BLaER1 treated with 17β-estradiol and CSF1 and Interleukin-3, amounts not matched to agents 10 nM and 100 nM (cell line): ENCODE measurements at regions not wholly inside any gene's neighbourhood (a gene's known extent, or its start where the extent isn't known, plus 50 kb on each side); places are given as distances from the start of the nearest gene placed in this dataset.

Experiments used
- H3K27ac ChIP-seq, 11 experiments: shearing (Covaris generic); formaldehyde crosslinking; 2 replicates each; pipeline ENCODE4 v1.8.1; 2022
- H3K27me3 ChIP-seq, 11 experiments: shearing (Covaris generic); formaldehyde crosslinking; 2 replicates each; pipeline ENCODE4 v1.8.1; 2022
- H3K36me3 ChIP-seq, 11 experiments: shearing (Covaris generic); formaldehyde crosslinking; 2 replicates each; pipeline ENCODE4 v1.8.1; 2022
- H3K4me1 ChIP-seq, 10 experiments: shearing (Covaris generic); formaldehyde crosslinking; 2 replicates each; pipeline ENCODE4 v1.8.1; 2022
- H3K4me2 ChIP-seq, 11 experiments: shearing (Covaris generic); formaldehyde crosslinking; 2 replicates each; pipeline ENCODE4 v1.8.1; 2022
- H3K4me3 ChIP-seq, 10 experiments: shearing (Covaris generic); formaldehyde crosslinking; 2 replicates each; pipeline ENCODE4 v1.8.1; 2022
- H3K9ac ChIP-seq, 11 experiments: shearing (Covaris generic); formaldehyde crosslinking; 2 replicates each; pipeline ENCODE4 v1.8.1; 2022
- H3K9me3 ChIP-seq, 11 experiments: shearing (Covaris generic); formaldehyde crosslinking; replicated peaks in 1 of 11; 2 replicates each; pipeline ENCODE4 v1.8.1; 2022
- H4K20me1 ChIP-seq, 11 experiments: shearing (Covaris generic); formaldehyde crosslinking; 2 replicates each; pipeline ENCODE4 v1.8.1; 2022
- Cebpa-rat ChIP-seq, 11 experiments: shearing (Covaris generic); IDR thresholded peaks; 2 replicates each; pipeline ENCODE4 v1.8.1; 2022

DNA sequence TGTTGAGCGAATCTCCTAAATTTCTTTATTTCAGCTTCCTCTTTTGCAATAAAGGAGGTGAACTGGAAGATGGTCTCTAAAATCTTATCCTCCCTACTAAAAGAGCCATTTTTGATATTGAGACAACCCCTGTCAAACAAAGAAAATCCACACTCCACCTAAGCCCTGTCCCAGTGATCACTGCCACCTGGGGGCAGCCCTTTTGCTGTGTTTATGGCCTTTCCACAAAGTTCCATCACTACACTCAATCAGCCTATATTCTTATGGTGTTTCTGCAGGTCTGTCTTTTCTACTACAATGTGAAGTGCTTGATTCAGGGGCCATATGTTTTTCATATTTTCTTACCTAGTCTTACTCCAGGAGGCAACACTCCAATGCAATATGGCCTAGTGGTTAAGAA is 163.7 kb downstream of the BMP4 start:
- Histone ChIP-seq H3K4me2 (no peak overlapping the region), H3K4me3 (no peak overlapping the region), H3K36me3 (no peaks in the 10 kb centered on the region), H3K27ac (no peak overlapping the region), H4K20me1 (no peaks in the 10 kb centered on the region), H3K27me3 (no peaks in the 10 kb centered on the region), H3K4me1 (no peaks in the 10 kb centered on the region), H3K9me3 (no peaks in the 10 kb centered on the region), H3K9ac (no peak overlapping the region)
- no peak for TF ChIP-seq Cebpa-rat (IDR thresholded peaks at IDR 0.05)

DNA sequence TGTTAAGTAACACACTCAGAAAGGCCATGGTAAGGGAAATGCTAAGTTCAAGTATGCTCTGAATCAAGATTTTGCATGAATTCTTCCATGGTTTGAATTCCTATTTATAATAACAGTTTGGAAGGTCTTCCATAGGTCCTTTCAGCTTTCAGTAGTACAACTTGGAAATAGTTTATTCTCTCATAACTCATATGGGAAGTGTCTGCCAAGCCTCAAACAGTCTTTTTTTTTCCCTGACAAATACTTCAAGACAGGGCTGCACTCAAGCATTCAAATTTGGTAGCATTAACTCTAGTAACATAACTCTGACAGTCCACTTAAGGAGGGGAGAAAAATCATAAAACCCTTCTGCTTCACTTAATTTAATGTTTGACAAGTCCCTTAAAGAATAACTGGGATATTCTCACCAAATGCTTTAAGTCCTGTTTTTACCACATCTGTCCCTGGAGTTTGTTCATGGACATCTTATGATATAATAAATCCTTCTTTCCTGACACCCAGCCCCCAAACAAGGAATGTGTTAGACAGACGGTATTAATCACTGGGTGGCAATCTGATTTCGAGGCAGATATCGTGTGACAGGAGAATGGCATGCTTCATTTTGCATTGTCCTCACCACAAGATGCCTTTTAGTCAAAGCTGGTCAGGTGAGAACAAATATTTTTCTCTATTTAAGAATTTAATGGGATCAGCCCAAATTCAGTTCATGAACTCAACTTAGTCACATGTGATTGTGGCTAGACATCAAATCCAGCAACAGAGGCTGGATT is 165.7 kb downstream of the BMP4 start:
- TF ChIP-seq Cebpa-rat (IDR thresholded peaks at IDR 0.05), result no peak
- Histone ChIP-seq H3K27ac (no peak overlapping the region), H3K4me3 (no peak overlapping the region), H3K27me3 (no peaks in the 10 kb centered on the region), H3K4me2 (no peak overlapping the region), H3K9me3 (no peaks in the 10 kb centered on the region), H3K9ac (no peak overlapping the region), H3K4me1 (no peaks in the 10 kb centered on the region), H4K20me1 (no peaks in the 10 kb centered on the region), H3K36me3 (no peaks in the 10 kb centered on the region)

DNA sequence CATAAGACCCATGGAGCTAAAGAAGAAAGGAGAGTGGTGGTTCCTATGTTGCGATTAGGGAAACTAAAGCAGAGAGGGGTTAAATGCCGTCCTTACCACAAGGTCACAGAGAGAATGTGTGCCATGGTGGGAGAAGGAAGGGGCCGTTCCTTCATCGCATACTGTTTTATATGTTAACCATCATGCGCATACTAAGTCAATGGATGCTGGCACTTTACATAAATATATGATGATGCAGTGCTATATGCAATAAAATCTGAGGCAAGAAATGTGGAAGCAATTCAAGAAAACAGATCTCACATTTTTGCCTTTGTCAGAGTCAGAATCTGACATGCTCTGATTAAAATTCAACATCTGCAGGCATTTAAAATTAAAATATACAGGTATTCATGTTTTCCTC is 168.1 kb downstream of the BMP4 start:
- H3K4me3 ChIP-seq, result no peak overlapping the region
- H3K9me3 ChIP-seq, result 0 out of 22 replicates have a peak, but pooled peaks cover 0 to 7% (median 0%) of the 10 kb centered on the region in 11 experiments
- H3K27ac ChIP-seq, result no peak overlapping the region
- no peaks in the 10 kb centered on the region for H4K20me1 ChIP-seq
- no peaks in the 10 kb centered on the region for H3K27me3 ChIP-seq
- H3K4me1 ChIP-seq, result no peaks in the 10 kb centered on the region
- no peaks in the 10 kb centered on the region for H3K36me3 ChIP-seq
- TF ChIP-seq Cebpa-rat (IDR thresholded peaks at IDR 0.05), result no peak
- H3K9ac ChIP-seq, result no peak overlapping the region
- no peak overlapping the region for H3K4me2 ChIP-seq

DNA sequence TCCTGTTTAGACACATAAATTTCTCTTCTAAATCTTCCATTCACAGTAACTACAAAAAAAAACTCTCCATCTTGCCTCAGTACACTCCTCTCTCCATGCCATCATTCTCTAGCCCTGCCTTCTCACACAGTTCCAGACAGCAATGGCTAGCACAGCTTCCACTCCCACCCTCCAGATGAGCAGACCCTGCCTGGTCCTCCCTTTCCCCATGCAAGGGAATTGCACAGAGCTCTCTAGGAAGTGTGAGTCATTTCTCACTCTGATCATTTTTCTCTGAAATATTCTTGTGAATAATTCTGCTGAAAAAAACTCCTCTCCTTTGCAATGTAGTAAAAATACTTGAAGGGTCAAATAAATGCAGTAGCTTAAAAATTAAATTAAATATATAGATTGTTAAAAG is 170.6 kb downstream of the BMP4 start:
- Histone ChIP-seq H4K20me1 (no peaks in the 10 kb centered on the region), H3K27ac (no peak overlapping the region), H3K4me2 (no peak overlapping the region), H3K4me1 (no peaks in the 10 kb centered on the region), H3K9me3 (0 out of 22 replicates have a peak, but pooled peaks cover 0 to 7% (median 0%) of the 10 kb centered on the region in 11 experiments), H3K36me3 (no peaks in the 10 kb centered on the region), H3K9ac (no peak overlapping the region), H3K27me3 (no peaks in the 10 kb centered on the region), H3K4me3 (no peak overlapping the region)
- TF ChIP-seq Cebpa-rat (IDR thresholded peaks at IDR 0.05), result no peak

DNA sequence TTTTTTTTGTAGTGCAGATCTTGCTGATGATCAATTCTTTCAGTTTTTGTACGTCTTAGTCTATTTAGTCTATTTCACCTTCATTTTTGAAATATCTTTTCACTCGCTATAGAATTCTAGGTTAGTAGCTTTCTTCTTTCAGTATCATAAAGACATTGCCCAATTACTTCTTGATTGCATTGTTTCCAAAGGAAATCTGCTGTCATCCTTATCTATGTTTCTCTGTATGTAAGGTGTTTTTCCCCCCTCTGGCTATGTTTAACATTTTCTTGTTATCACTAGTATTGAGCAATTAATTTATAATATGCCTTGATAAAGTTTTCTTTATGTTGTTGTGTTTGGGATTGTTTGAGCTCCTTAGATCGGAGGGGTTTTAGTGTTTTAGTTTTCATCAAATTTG is 171.9 kb downstream of the BMP4 start:
- H3K27ac ChIP-seq, result no peak overlapping the region
- no peaks in the 10 kb centered on the region for H3K4me1 ChIP-seq
- no peak for TF ChIP-seq Cebpa-rat (IDR thresholded peaks at IDR 0.05)
- H3K9ac ChIP-seq, result no peak overlapping the region
- no peaks in the 10 kb centered on the region for H3K36me3 ChIP-seq
- no peaks in the 10 kb centered on the region for H4K20me1 ChIP-seq
- H3K4me2 ChIP-seq, result no peak overlapping the region
- H3K9me3 ChIP-seq, result 0 out of 22 replicates have a peak, but pooled peaks cover 0 to 7% (median 0%) of the 10 kb centered on the region in 11 experiments
- H3K27me3 ChIP-seq, result no peaks in the 10 kb centered on the region
- no peak overlapping the region for H3K4me3 ChIP-seq

DNA sequence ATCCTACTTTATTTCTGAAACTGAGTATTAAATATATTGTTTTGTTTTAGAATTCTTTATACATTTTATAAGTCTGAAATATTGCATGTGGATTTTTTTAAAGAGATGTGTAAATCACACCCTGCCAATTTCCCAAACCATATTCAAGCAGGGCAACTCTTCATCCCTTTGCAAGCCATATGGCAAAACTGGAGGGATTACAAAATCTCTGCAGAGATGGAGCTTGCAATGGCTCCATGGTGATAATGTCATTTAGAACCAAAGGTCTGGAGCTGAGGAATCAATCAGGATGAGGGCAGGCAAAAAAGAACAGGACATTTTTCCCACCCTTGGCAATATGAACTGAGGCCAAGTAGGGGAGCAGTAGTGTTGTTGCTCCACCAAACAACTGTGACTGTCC is 173.4 kb downstream of the BMP4 start:
- Histone ChIP-seq H3K36me3 (no peaks in the 10 kb centered on the region), H3K27ac (no peak overlapping the region), H3K9ac (no peak overlapping the region), H3K4me2 (no peak overlapping the region), H3K9me3 (0 out of 22 replicates have a peak, but pooled peaks cover 0 to 7% (median 0%) of the 10 kb centered on the region in 11 experiments), H3K4me3 (no peak overlapping the region), H4K20me1 (no peaks in the 10 kb centered on the region), H3K27me3 (no peaks in the 10 kb centered on the region), H3K4me1 (no peaks in the 10 kb centered on the region)
- TF ChIP-seq Cebpa-rat (IDR thresholded peaks at IDR 0.05), result no peak

DNA sequence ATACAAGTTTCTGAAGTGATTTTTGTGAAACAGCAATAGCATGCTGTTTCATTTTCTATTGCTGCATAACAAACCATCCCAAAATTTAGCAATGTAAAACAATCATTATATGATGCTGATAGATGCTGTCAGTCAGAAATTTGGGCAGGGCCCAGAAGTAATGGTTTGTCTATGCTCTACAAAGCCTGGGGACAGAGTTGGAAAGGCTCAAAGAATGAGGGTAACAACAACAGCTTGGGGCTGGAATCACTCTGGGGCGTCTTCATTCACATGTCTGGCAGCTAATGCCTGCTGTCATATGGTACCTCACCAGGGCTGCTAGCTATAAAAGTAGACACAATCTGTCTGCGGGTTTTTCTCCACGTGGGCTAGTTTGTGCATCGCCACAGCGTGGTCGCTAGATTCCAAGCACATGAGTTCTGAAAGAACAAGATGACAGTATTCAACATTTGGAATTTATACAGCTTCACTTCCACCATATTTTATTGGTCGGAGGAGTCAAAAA is 176.5 kb downstream of the BMP4 start:
- TF ChIP-seq Cebpa-rat (IDR thresholded peaks at IDR 0.05), result no peak
- Histone ChIP-seq H3K4me1 (no peaks in the 10 kb centered on the region), H3K9me3 (0 out of 22 replicates have a peak, but pooled peaks cover 0 to 7% (median 0%) of the 10 kb centered on the region in 11 experiments), H3K36me3 (no peaks in the 10 kb centered on the region), H3K27ac (no peak overlapping the region), H3K4me3 (no peak overlapping the region), H3K9ac (no peak overlapping the region), H3K4me2 (no peak overlapping the region), H3K27me3 (no peaks in the 10 kb centered on the region), H4K20me1 (no peaks in the 10 kb centered on the region)

DNA sequence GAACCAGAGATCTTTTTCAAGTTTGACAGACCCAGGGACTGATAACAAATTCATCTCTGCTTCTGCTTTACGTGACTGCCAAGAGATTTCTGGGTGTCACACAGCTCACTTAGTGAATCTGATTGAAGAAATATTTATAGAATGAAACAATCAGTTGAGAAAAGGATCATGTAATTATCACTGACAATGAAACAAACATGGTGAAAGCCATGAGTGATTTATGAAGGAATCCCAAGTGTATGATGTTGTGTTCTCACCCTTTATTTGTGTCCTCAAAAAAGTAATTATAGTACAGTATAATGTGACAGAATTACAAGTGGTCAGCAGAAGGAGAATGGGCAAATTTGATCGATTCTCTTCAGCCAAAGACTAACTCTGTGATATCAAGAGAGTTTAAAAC is 177.3 kb downstream of the BMP4 start:
- no peaks in the 10 kb centered on the region for H4K20me1 ChIP-seq
- no peak overlapping the region for H3K4me2 ChIP-seq
- no peaks in the 10 kb centered on the region for H3K4me1 ChIP-seq
- H3K9ac ChIP-seq, result no peak overlapping the region
- H3K27ac ChIP-seq, result no peak overlapping the region
- H3K27me3 ChIP-seq, result no peaks in the 10 kb centered on the region
- no peak overlapping the region for H3K4me3 ChIP-seq
- TF ChIP-seq Cebpa-rat (IDR thresholded peaks at IDR 0.05), result no peak
- H3K36me3 ChIP-seq, result no peaks in the 10 kb centered on the region
- H3K9me3 ChIP-seq, result peaks cover 0 to 7% (median 0%) of the 10 kb centered on the region in 11 experiments; a peak in 6 of 22 replicates

DNA sequence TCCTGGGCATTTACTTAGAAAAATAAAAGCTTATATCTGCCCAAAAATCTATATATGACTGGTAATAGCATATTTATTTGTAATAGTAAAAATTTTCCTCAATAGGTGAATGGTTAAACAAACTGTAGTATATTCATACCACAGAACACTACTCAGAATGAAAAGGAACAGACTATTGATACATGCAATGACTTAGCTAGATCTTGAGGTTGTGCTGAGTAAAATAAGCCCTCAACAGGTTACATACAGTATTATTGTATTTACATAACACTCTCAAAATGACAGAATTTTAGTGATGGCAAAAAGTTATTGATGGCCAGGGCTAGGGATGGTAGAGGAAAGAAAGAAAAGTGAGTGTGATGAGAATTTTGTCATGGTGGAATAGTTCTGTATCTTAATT is 178.4 kb downstream of the BMP4 start:
- no peak for TF ChIP-seq Cebpa-rat (IDR thresholded peaks at IDR 0.05)
- Histone ChIP-seq H3K9me3 (peaks cover 0 to 10% (median 3%) of the 10 kb centered on the region in 11 experiments; a peak in 7 of 22 replicates), H3K4me1 (0 out of 20 replicates have a peak, but pooled peaks cover 0 to 1% (median 0%) of the 10 kb centered on the region in 10 experiments), H3K9ac (no peak overlapping the region), H3K4me2 (no peak overlapping the region), H4K20me1 (no peaks in the 10 kb centered on the region), H3K27me3 (no peaks in the 10 kb centered on the region), H3K27ac (no peak overlapping the region), H3K36me3 (no peaks in the 10 kb centered on the region), H3K4me3 (no peak overlapping the region)

DNA sequence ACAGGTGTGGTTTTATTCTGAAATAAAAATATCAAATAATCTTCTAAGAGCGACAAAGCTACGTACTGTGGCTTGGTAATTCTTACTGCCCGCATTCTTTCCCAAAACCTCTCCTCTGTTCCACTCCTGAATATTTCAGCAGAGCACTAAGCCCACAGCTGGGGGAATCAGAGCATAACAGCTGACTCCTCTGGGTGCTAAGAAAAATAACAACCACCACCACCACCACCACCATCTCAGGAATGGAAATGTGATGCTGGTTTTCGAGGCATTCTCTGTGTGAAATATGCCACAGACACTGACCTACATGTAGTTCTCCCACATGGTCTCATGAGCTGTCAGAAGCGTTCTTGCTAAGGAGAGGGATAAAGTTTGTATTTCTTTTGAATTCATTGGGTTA is 183.7 kb downstream of the BMP4 start:
- H3K4me3 ChIP-seq, result no peak overlapping the region
- no peaks in the 10 kb centered on the region for H3K27me3 ChIP-seq
- H3K9me3 ChIP-seq, result peaks cover 0 to 10% (median 3%) of the 10 kb centered on the region in 11 experiments; a peak in 7 of 22 replicates
- H3K36me3 ChIP-seq, result no peaks in the 10 kb centered on the region
- H3K4me2 ChIP-seq, result peak overlapping the region in 5 of 11 experiments; percentile 1 to 22 (median 13); a peak in 4 of 22 replicates
- peaks cover 0 to 12% (median 3%) of the 10 kb centered on the region in 10 experiments; a peak in 6 of 20 replicates for H3K4me1 ChIP-seq
- TF ChIP-seq Cebpa-rat (IDR thresholded peaks at IDR 0.05), result no peak
- no peaks in the 10 kb centered on the region for H4K20me1 ChIP-seq
- no peak overlapping the region for H3K9ac ChIP-seq
- H3K27ac ChIP-seq, result no peak overlapping the region
